IMR-90 (cell line): ENCODE measurements at regions not wholly inside any gene's neighbourhood (a gene's known extent, or its start where the extent isn't known, plus 50 kb on each side); places are given as distances from the start of the nearest gene placed in this dataset.

Experiments used
- ATAC-seq: fragments of 200-7000 bp; cut with Tn5 transposase; 2 replicates; pipeline ENCODE4 v1.9.1; 2020; ENCODE audit warnings: low read depth, mild to moderate bottlenecking, moderate library complexity
- BruUV-seq: library from RNA; stranded (reverse); fragments of 400-500 nt; replicated peaks from 2 replicates; lab custom pipeline; 2021; lab: Mats Ljungman, UMichigan
- CTCF ChIA-PET: fragments of 300-600 bp; formaldehyde crosslinking; extraction: SDS; loops from one replicate; lab custom pipeline; 2021; ENCODE audit warnings: antibody characterized with exemption; lab: Yijun Ruan, JAX
- POLR2A ChIA-PET: fragments of 300-600 bp; sonication (Branson Sonifier 250); formaldehyde crosslinking; loops from one replicate; lab custom pipeline; 2022; ENCODE audit warnings: antibody characterized with exemption; ENCODE audit not compliant: unreplicated experiment; lab: Charles Lee
- DNase-seq: peaks from one replicate; pipeline ENCODE4 v3.0.0; 2013
- H2AFZ ChIP-seq: replicated peaks from 2 replicates; pipeline ENCODE3; 2013; ENCODE audit warnings: low read length, mild to moderate bottlenecking; ENCODE audit not compliant: poor library complexity
- H2AK5ac ChIP-seq: 2 replicates; pipeline ENCODE4 v1.6.1; 2013; ENCODE audit warnings: low read depth, low read length, inconsistent platforms
- H2AK9ac ChIP-seq: replicated peaks from 2 replicates; pipeline ENCODE3; 2013; ENCODE audit warnings: mild to moderate bottlenecking, low read depth, low read length, moderate library complexity; ENCODE audit not compliant: poor library complexity
- H2BK120ac ChIP-seq: 2 replicates; pipeline ENCODE4 v1.6.1; 2013; ENCODE audit warnings: low read depth, low read length, inconsistent platforms
- H2BK15ac ChIP-seq: 3 replicates; pipeline ENCODE4 v1.6.1; 2013; ENCODE audit warnings: low read depth, low read length, inconsistent platforms
- H2BK20ac ChIP-seq: 2 replicates; pipeline ENCODE4 v1.6.1; 2013; ENCODE audit warnings: low read depth, mild to moderate bottlenecking, inconsistent platforms, low read length, moderate library complexity
- H2BK5ac ChIP-seq: 2 replicates; pipeline ENCODE4 v1.6.1; 2013; ENCODE audit warnings: mild to moderate bottlenecking, low read depth, low read length, inconsistent platforms; ENCODE audit not compliant: poor library complexity, severe bottlenecking
- H3K14ac ChIP-seq: replicated peaks from 2 replicates; pipeline ENCODE4 v1.6.1; 2013; ENCODE audit warnings: low read depth, low read length, inconsistent platforms
- H3K18ac ChIP-seq: 2 replicates; pipeline ENCODE4 v1.6.1; 2013; ENCODE audit warnings: low read depth, low read length, control low read depth
- H3K23ac ChIP-seq: 2 replicates; pipeline ENCODE4 v1.6.1; 2013; ENCODE audit warnings: low read depth, low read length, inconsistent platforms
- H3K27ac ChIP-seq: 2 replicates; pipeline ENCODE4 v1.5.1; 2013; ENCODE audit warnings: mild to moderate bottlenecking, control low read depth, low read length; ENCODE audit not compliant: insufficient read depth
- H3K27me3 ChIP-seq: 2 replicates; pipeline ENCODE4 v1.6.1; 2013; ENCODE audit warnings: low read length; ENCODE audit not compliant: control insufficient read depth, insufficient read depth
- H3K36me3 ChIP-seq: 2 replicates; pipeline ENCODE4 v1.6.1; 2013; ENCODE audit warnings: low read length, mixed read lengths; ENCODE audit not compliant: control insufficient read depth, insufficient read depth
- H3K4ac ChIP-seq: 2 replicates; pipeline ENCODE4 v1.6.1; 2013; ENCODE audit warnings: low read depth, low read length, inconsistent platforms
- H3K4me1 ChIP-seq: 2 replicates; pipeline ENCODE4 v1.6.1; 2013; ENCODE audit warnings: low read length, mixed read lengths; ENCODE audit not compliant: control insufficient read depth, insufficient read depth
- H3K4me2 ChIP-seq: 2 replicates; pipeline ENCODE4 v1.6.1; 2013; ENCODE audit warnings: low read depth, mild to moderate bottlenecking, control low read depth, low read length, moderate library complexity
- H3K4me3 ChIP-seq: 2 replicates; pipeline ENCODE4 v1.5.1; 2013; ENCODE audit warnings: low read depth, mild to moderate bottlenecking, control low read depth, low read length, moderate library complexity; ENCODE audit not compliant: insufficient read depth
- H3K56ac ChIP-seq: 2 replicates; pipeline ENCODE4 v1.6.1; 2013; ENCODE audit warnings: low read length, inconsistent platforms; ENCODE audit not compliant: insufficient read depth; ENCODE audit errors: extremely low read depth
- H3K79me1 ChIP-seq, 2 experiments: 2 replicates each; pipeline ENCODE4 v1.6.1; 2013; ENCODE audit warnings: low read length in 2 of 2, inconsistent platforms in 1 of 2, low read depth in 1 of 2
- H3K9ac ChIP-seq: 2 replicates; pipeline ENCODE4 v1.6.1; 2013; ENCODE audit warnings: low read depth, low read length, control low read depth
- H3K9me1 ChIP-seq: 2 replicates; pipeline ENCODE4 v1.6.1; 2013; ENCODE audit warnings: low read length, inconsistent platforms; ENCODE audit not compliant: insufficient read depth
- H3K9me3 ChIP-seq: 2 replicates; pipeline ENCODE4 v1.6.1; 2013; ENCODE audit warnings: low read length; ENCODE audit not compliant: control insufficient read depth, insufficient read depth
- H4K20me1 ChIP-seq: 2 replicates; pipeline ENCODE4 v1.6.1; 2013; ENCODE audit warnings: low read length, inconsistent platforms; ENCODE audit not compliant: insufficient read depth
- H4K5ac ChIP-seq: 2 replicates; pipeline ENCODE4 v1.6.1; 2013; ENCODE audit warnings: mild to moderate bottlenecking, low read depth, low read length, control low read depth
- H4K8ac ChIP-seq, 2 experiments: 2 replicates each; pipeline ENCODE4 v1.6.1; 2013; ENCODE audit warnings: low read depth in 2 of 2, low read length in 2 of 2, control low read depth in 1 of 2, inconsistent platforms in 1 of 2
- H4K91ac ChIP-seq: 2 replicates; pipeline ENCODE4 v1.6.1; 2013; ENCODE audit warnings: low read depth, low read length, inconsistent platforms; ENCODE audit not compliant: insufficient read depth
- CEBPB ChIP-seq: IDR thresholded peaks from 2 replicates; pipeline ENCODE4 v1.6.1; 2012; ENCODE audit warnings: low read depth, low read length, improper control_type of control experiment
- MXI1 ChIP-seq: IDR thresholded peaks from 2 replicates; pipeline ENCODE4 v1.6.1; 2012; ENCODE audit warnings: low read depth, mild to moderate bottlenecking, low read length, moderate library complexity, borderline replicate concordance
- WGBS, 2 experiments: methylation state at CpG; one replicate each; pipeline versions ENCODE4 v1.1.5 to v1.1.7; 2013; ENCODE audit warnings: missing lambda C conversion rate in 2 of 2; ENCODE audit not compliant: insufficient read length in 1 of 2; ENCODE audit errors: extremely low coverage in 2 of 2; 5-methylcytosine and 5-hydroxymethylcytosine counted together
- dilution Hi-C: fragments of 300-500 bp; cut with HindIII; formaldehyde crosslinking; loops from one replicate; pipeline ENCODE4 v1.14.3; 2018; ENCODE audit warnings: low sequenced_read_pairs; ENCODE audit not compliant: unreplicated experiment
- in situ Hi-C: fragments of 300-500 bp; cut with MboI; formaldehyde crosslinking; loops from 3 replicates; pipeline ENCODE4 v1.14.3; 2019; ENCODE audit warnings: low sequenced_read_pairs, inconsistent platforms, mixed read lengths
- intact Hi-C: fragments of 100-400 bp; cut with micrococcal nuclease; formaldehyde crosslinking; loops from 2 replicates; pipeline ENCODE4 v1.10.0; 2022
- TF ChIP-seq, protein P1 (sequence below): conservative IDR thresholded peaks from 2 replicates; pipeline ENCODE4 v1.5.1; 2012; ENCODE audit warnings: mild to moderate bottlenecking, low read depth, low read length, improper control_type of control experiment

DNA sequence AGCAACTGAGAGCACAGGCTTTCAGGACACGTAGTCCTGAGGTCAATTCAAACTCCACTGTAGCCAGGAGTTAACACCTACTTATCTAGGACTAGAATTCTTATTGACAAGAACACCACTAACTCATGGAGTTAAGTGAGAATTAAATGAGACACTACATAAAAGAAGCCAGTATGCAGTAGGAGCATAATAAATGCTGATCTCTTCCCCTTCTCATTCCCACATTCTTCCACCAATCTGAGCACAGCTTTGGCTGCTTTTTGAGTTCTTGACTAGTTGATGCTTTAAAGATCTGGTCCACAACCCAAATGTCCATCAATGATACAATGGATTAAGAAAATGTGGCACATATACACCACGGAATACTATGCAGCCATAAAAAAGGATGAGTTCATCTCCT, 55.2 kb downstream of the TTC32 start:
- Histone ChIP-seq H3K4me3 (no peak overlapping the region), H2BK20ac (no peak overlapping the region), H3K27ac (no peak overlapping the region), H2AK9ac (no peak overlapping the region), H3K9me3 (no peaks in the 10 kb centered on the region; the same call in 1 of the 2 replicates), H3K56ac (no peak overlapping the region), H2AK5ac (no peak overlapping the region), H3K36me3 (no peaks in the 10 kb centered on the region), H3K4ac (no peak overlapping the region), H3K4me2 (no peak overlapping the region), H3K18ac (no peak overlapping the region), H2BK5ac (no peak overlapping the region), H4K20me1 (no peaks in the 10 kb centered on the region), H3K9ac (no peak overlapping the region), H3K4me1 (no peaks in the 10 kb centered on the region), H3K79me1 (no peaks in the 10 kb centered on the region), H3K14ac (no peak overlapping the region), H2AFZ (no peak overlapping the region), H2BK120ac (no peak overlapping the region), H3K27me3 (peaks cover 19% of the 10 kb centered on the region), H4K8ac (no peak overlapping the region), H4K91ac (no peak overlapping the region), H2BK15ac (no peak overlapping the region), H3K9me1 (peaks cover 8% of the 10 kb centered on the region; the same call in 1 of the 2 replicates), H4K5ac (no peak overlapping the region), H3K23ac (no peak overlapping the region)
- TF ChIP-seq MXI1 (no peak), CEBPB (no peak)
- TF ChIP-seq, protein P1, sequence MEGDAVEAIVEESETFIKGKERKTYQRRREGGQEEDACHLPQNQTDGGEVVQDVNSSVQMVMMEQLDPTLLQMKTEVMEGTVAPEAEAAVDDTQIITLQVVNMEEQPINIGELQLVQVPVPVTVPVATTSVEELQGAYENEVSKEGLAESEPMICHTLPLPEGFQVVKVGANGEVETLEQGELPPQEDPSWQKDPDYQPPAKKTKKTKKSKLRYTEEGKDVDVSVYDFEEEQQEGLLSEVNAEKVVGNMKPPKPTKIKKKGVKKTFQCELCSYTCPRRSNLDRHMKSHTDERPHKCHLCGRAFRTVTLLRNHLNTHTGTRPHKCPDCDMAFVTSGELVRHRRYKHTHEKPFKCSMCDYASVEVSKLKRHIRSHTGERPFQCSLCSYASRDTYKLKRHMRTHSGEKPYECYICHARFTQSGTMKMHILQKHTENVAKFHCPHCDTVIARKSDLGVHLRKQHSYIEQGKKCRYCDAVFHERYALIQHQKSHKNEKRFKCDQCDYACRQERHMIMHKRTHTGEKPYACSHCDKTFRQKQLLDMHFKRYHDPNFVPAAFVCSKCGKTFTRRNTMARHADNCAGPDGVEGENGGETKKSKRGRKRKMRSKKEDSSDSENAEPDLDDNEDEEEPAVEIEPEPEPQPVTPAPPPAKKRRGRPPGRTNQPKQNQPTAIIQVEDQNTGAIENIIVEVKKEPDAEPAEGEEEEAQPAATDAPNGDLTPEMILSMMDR: no peak
- in situ Hi-C loops (no loop called here), dilution Hi-C loops (no loop called here), intact Hi-C loops (no loop called here)
- ATAC-seq (no peak), DNase-seq (no peak)
- ChIA-PET POLR2A (no interaction called here), CTCF (no interaction called here)
- no TSS peak for BruUV-seq
- WGBS, 2 experiments: no CpG with 5 or more reads among the region's 2 CpGs
